Stimulated activated CD4-positive, alpha-beta T cell treated with anti-CD3 and anti-CD28 coated beads, Interleukin-4, amount 100 ng/mL, for 4 hours (primary cell): ENCODE measurements at regions not wholly inside any gene's neighbourhood (a gene's known extent, or its start where the extent isn't known, plus 50 kb on each side); places are given as distances from the start of the nearest gene placed in this dataset.

Experiments
- DNase-seq, 2 experiments: peaks; one replicate each; pipeline ENCODE4 v3.0.0-alpha.2; 2020

GRCh38 chr1:14470802-14471201 lies 127.7 kb upstream of the KAZN start:
- no peak for DNase-seq

- DNase-seq: no peak
Observed at GRCh38 chr1:14474856-14475255, 123.6 kb upstream of the KAZN start.

GRCh38 chr1:14476170-14476955 lies 122.1 kb upstream of the KAZN start:
- DNase-seq: no peak

- no peak for DNase-seq
Observed at GRCh38 chr1:14478120-14478519, 120.4 kb upstream of the KAZN start.

- no peak for DNase-seq
Observed at GRCh38 chr1:14479865-14480264, 118.6 kb upstream of the KAZN start.

GRCh38 chr1:14482784-14483450 lies 115.6 kb upstream of the KAZN start:
- no peak for DNase-seq

GRCh38 chr1:14485285-14485684 lies 113.2 kb upstream of the KAZN start:
- DNase-seq: no peak

GRCh38 chr1:14486401-14487201 lies 111.9 kb upstream of the KAZN start:
- no peak for DNase-seq

GRCh38 chr1:14487671-14488070 lies 110.8 kb upstream of the KAZN start:
- no peak for DNase-seq

GRCh38 chr1:14494911-14495310 lies 103.6 kb upstream of the KAZN start:
- no peak for DNase-seq

GRCh38 chr1:14495381-14495780 lies 103.1 kb upstream of the KAZN start:
- no peak for DNase-seq

- DNase-seq: no peak
Observed at GRCh38 chr1:14495996-14496395, 102.5 kb upstream of the KAZN start.

GRCh38 chr1:14498839-14499238 lies 99.6 kb upstream of the KAZN start:
- DNase-seq: no peak

- no peak for DNase-seq
Observed at GRCh38 chr1:14499312-14500040, 99.0 kb upstream of the KAZN start.

- DNase-seq: no peak
Observed at GRCh38 chr1:14500041-14500440, 98.4 kb upstream of the KAZN start.

GRCh38 chr1:14500912-14501311 lies 97.6 kb upstream of the KAZN start:
- DNase-seq: no peak

GRCh38 chr1:14504517-14504916 lies 94.0 kb upstream of the KAZN start:
- no peak for DNase-seq

GRCh38 chr1:14506471-14507255 lies 91.8 kb upstream of the KAZN start:
- DNase-seq: no peak

GRCh38 chr1:14507262-14507661 lies 91.2 kb upstream of the KAZN start:
- no peak for DNase-seq

GRCh38 chr1:14508613-14509012 lies 89.9 kb upstream of the KAZN start:
- no peak for DNase-seq

- DNase-seq: no peak
Observed at GRCh38 chr1:14511166-14511680, 87.3 kb upstream of the KAZN start.
